Stomach (tissue), 8 donors: ENCODE measurements at regions not wholly inside any gene's neighbourhood (a gene's known extent, or its start where the extent isn't known, plus 50 kb on each side); places are given as distances from the start of the nearest gene placed in this dataset.

Source experiments
- DNase-seq, 2 donors: peaks; one replicate each; pipeline versions ENCODE4 v3.0.0 to v3.0.0-alpha.2; 2013 to 2019
- H3K27ac ChIP-seq, 5 donors: fragments of 200-600 bp in 4 of 5; sonication (generic) in 4 of 5; one replicate each; pipeline ENCODE4 v1.5.1; 2013 to 2019; ENCODE audit warnings: mild to moderate bottlenecking in 1 of 5, moderate library complexity in 1 of 5
- H3K27me3 ChIP-seq, 3 donors: fragments of 200-600 bp; sonication (generic); one replicate each; pipeline ENCODE4 v1.5.1; 2017 to 2019; ENCODE audit warnings: mixed run types in 1 of 3
- H3K36me3 ChIP-seq, 4 donors: fragments of 200-600 bp; sonication (generic); 1 replicate in 3 of 4; 2 replicates in 1 of 4; pipeline ENCODE4 v1.5.1; 2016 to 2019
- H3K4me1 ChIP-seq, 4 donors: fragments of 200-600 bp; sonication (generic); one replicate each; pipeline ENCODE4 v1.5.1; 2016 to 2019
- H3K4me3 ChIP-seq, 4 donors: fragments of 200-600 bp; sonication (generic) in 3 of 4; one replicate each; pipeline ENCODE4 v1.5.1; 2016 to 2019; ENCODE audit warnings: mild to moderate bottlenecking in 1 of 4
- H3K9me3 ChIP-seq, 4 donors: fragments of 200-600 bp; sonication (generic); one replicate each; pipeline ENCODE4 v1.5.1; 2016 to 2019
- CTCF ChIP-seq, 7 experiments: fragments of 450-650 bp in 4 of 7; fragments of 200-600 bp in 3 of 7; sonication (generic) in 3 of 7; IDR thresholded peaks; one replicate each; pipeline ENCODE4 v1.5.1; 2016 to 2019; ENCODE audit warnings: antibody characterized with exemption in 7 of 7, control low read depth in 2 of 7, mild to moderate bottlenecking in 1 of 7
- EP300 ChIP-seq: sonication (generic); formaldehyde crosslinking; IDR thresholded peaks from one replicate; pipeline ENCODE4 v1.6.1; 2017; ENCODE audit warnings: antibody characterized with exemption
- POLR2A ChIP-seq, 4 donors: fragments of 450-650 bp; IDR thresholded peaks; one replicate each; pipeline ENCODE4 v1.6.1; 2016; ENCODE audit warnings: antibody characterized with exemption in 4 of 4, control low read depth in 2 of 4, mild to moderate bottlenecking in 1 of 4, moderate library complexity in 1 of 4
- POLR2AphosphoS5 ChIP-seq, 3 donors: sonication (generic); formaldehyde crosslinking; IDR thresholded peaks; one replicate each; pipeline ENCODE4 v1.6.1; 2016; ENCODE audit warnings: antibody characterized with exemption in 3 of 3
- WGBS, 5 donors: extraction: QIAGEN DNeasy Blood & Tissue Kit in 3 of 5; methylation state at CpG; one replicate each; pipeline versions ENCODE4 v1.1.5 to v1.1.7; 2013 to 2018; 5-methylcytosine and 5-hydroxymethylcytosine counted together
- intact Hi-C: fragments of 100-400 bp; cut with DNase I; formaldehyde crosslinking; loops from one replicate; pipeline ENCODE4 v1.15.1; 2023; ENCODE audit warnings: low total_unique reads
- donor health status: healthy with polysubstance abuse.
- donor health status: Bipolar disorder and iron deficiency.
- donor health status: healthy.

- Histone ChIP-seq H3K27ac (no peak overlapping the region), H3K4me1 (no peaks in the 10 kb centered on the region), H3K36me3 (no peaks in the 10 kb centered on the region), H3K4me3 (no peak overlapping the region), H3K27me3 (no peaks in the 10 kb centered on the region), H3K9me3 (peaks cover 0 to 7% (median 1%) of the 10 kb centered on the region in 4 donors)
- no peak for TF ChIP-seq EP300
- WGBS, 5 donors = 68 to 90% (median 81%) methylated on average over 2 to 4 of the region's 4 CpGs
- intact Hi-C loops = no loop called here
- no peak for DNase-seq
Measured at GRCh38 chr12:84091651-84092050, 820.9 kb downstream of the SLC6A15 start.

GRCh38 chr12:84089356-84089755 is 823.2 kb downstream of the SLC6A15 start:
- Histone ChIP-seq H3K4me3 (no peak overlapping the region), H3K9me3 (peaks cover 0 to 7% (median 0%) of the 10 kb centered on the region in 4 donors), H3K27ac (no peak overlapping the region), H3K36me3 (no peaks in the 10 kb centered on the region), H3K27me3 (no peaks in the 10 kb centered on the region), H3K4me1 (no peaks in the 10 kb centered on the region)
- whole genome bisulfite sequencing, 5 donors = 60 to 76% (median 71%) methylated on average over 4 of the region's 4 CpGs
- intact Hi-C loops = no loop called here
- TF ChIP-seq POLR2AphosphoS5 (IDR thresholded peaks at IDR 0.05) = no peak
- TF ChIP-seq EP300 = no peak
- TF ChIP-seq CTCF (IDR thresholded peaks at IDR 0.05) = no peak
- no peak for TF ChIP-seq POLR2A (IDR thresholded peaks at IDR 0.05)
- DNase-seq = no peak

GRCh38 chr12:84085046-84085445 is 827.6 kb downstream of the SLC6A15 start:
- Histone ChIP-seq H3K4me1 (no peaks in the 10 kb centered on the region), H3K4me3 (no peak overlapping the region), H3K27me3 (no peaks in the 10 kb centered on the region), H3K27ac (no peak overlapping the region), H3K36me3 (no peaks in the 10 kb centered on the region), H3K9me3 (no peaks in the 10 kb centered on the region)
- WGBS, 5 donors = 57 to 74% (median 61%) methylated on average over 3 of the region's 3 CpGs
- no peak for TF ChIP-seq CTCF (IDR thresholded peaks at IDR 0.05)
- no peak for TF ChIP-seq POLR2A (IDR thresholded peaks at IDR 0.05)
- TF ChIP-seq EP300 = no peak
- TF ChIP-seq POLR2AphosphoS5 (IDR thresholded peaks at IDR 0.05) = no peak
- intact Hi-C loops = no loop called here
- DNase-seq = no peak

GRCh38 chr12:84079626-84080025 is 833.0 kb downstream of the SLC6A15 start:
- 83 to 98% (median 95%) methylated on average over 1 of the region's 1 CpG for whole genome bisulfite sequencing, 5 donors
- no peak for DNase-seq
- intact Hi-C loops = no loop called here
- H3K27me3 ChIP-seq = no peaks in the 10 kb centered on the region
- no peaks in the 10 kb centered on the region for H3K4me1 ChIP-seq
- H3K4me3 ChIP-seq = no peak overlapping the region
- H3K27ac ChIP-seq = no peak overlapping the region
- no peaks in the 10 kb centered on the region for H3K9me3 ChIP-seq
- TF ChIP-seq POLR2AphosphoS5 (IDR thresholded peaks at IDR 0.05) = no peak
- no peak for TF ChIP-seq EP300
- no peak for TF ChIP-seq CTCF (IDR thresholded peaks at IDR 0.05)
- TF ChIP-seq POLR2A (IDR thresholded peaks at IDR 0.05) = no peak
- H3K36me3 ChIP-seq = no peaks in the 10 kb centered on the region

- peak in 1 of 2 donors; percentile 31 for DNase-seq
- intact Hi-C loops = no loop called here
- H3K9me3 ChIP-seq = no peaks in the 10 kb centered on the region
- H3K36me3 ChIP-seq = no peaks in the 10 kb centered on the region
- no peak overlapping the region for H3K27ac ChIP-seq
- TF ChIP-seq POLR2AphosphoS5 (IDR thresholded peaks at IDR 0.05) (no peak), CTCF (IDR thresholded peaks at IDR 0.05) (no peak), POLR2A (IDR thresholded peaks at IDR 0.05) (no peak), EP300 (no peak)
- H3K4me1 ChIP-seq = no peaks in the 10 kb centered on the region
- no peaks in the 10 kb centered on the region for H3K27me3 ChIP-seq
- H3K4me3 ChIP-seq = no peak overlapping the region
Measured at GRCh38 chr12:84077679-84078078, 834.9 kb downstream of the SLC6A15 start.
